Keratinocyte (primary cell): ENCODE measurements at regions not wholly inside any gene's neighbourhood (a gene's known extent, or its start where the extent isn't known, plus 50 kb on each side); places are given as distances from the start of the nearest gene placed in this dataset.
"Not testable (repeated sequence)": the region's sequence is repeated elsewhere in the genome, so short reads cannot be mapped to it uniquely, and the experiment has no call there.

Experiments used
- DNase-seq: peaks from one replicate; pipeline ENCODE4 v3.0.0-alpha.2; 2011; ENCODE audit warnings: low read depth, missing footprints, low spot score
- FAIRE-seq: peaks from 2 replicates; lab custom pipeline; 2011; peaks lifted over from hg19 to GRCh38; lab: Jason Lieb, UNC
- H2AFZ ChIP-seq: 2 replicates; pipeline ENCODE4 v1.6.0; 2012; ENCODE audit warnings: low read length, control low read depth, inconsistent platforms; ENCODE audit not compliant: control insufficient read depth
- H3K27ac ChIP-seq: 2 replicates; pipeline ENCODE4 v1.5.1; 2011; ENCODE audit warnings: low read length; ENCODE audit not compliant: control insufficient read depth, insufficient read depth
- H3K27me3 ChIP-seq: 3 replicates; pipeline ENCODE4 v1.6.0; 2011; ENCODE audit warnings: low read length; ENCODE audit not compliant: control insufficient read depth, insufficient read depth; ENCODE audit errors: extremely low read depth
- H3K36me3 ChIP-seq, 2 experiments: 2 replicates in 1 of 2; 3 replicates in 1 of 2; pipeline ENCODE4 v1.5.1; 2011; ENCODE audit warnings: low read length in 2 of 2, mild to moderate bottlenecking in 1 of 2; ENCODE audit not compliant: control insufficient read depth in 2 of 2, insufficient read depth in 2 of 2; ENCODE audit errors: extremely low read depth in 1 of 2
- H3K4me1 ChIP-seq: 3 replicates; pipeline ENCODE4 v1.5.1; 2011; ENCODE audit warnings: low read length; ENCODE audit not compliant: control insufficient read depth, insufficient read depth; ENCODE audit errors: extremely low read depth
- H3K4me2 ChIP-seq: 3 replicates; pipeline ENCODE4 v1.6.0; 2011; ENCODE audit warnings: low read depth, low read length; ENCODE audit not compliant: control insufficient read depth, insufficient read depth; ENCODE audit errors: extremely low read depth
- H3K4me3 ChIP-seq, 3 experiments: fragments of 200-600 bp in 1 of 3; sonication (generic) in 1 of 3; 2 replicates in 2 of 3; 3 replicates in 1 of 3; pipeline ENCODE4 v1.5.1; 2011 to 2016; ENCODE audit warnings: low read length in 3 of 3, mild to moderate bottlenecking in 3 of 3, control low read depth in 2 of 3, inconsistent platforms in 1 of 3, low read depth in 1 of 3, mixed read lengths in 1 of 3, mixed run types in 1 of 3, moderate library complexity in 1 of 3; ENCODE audit not compliant: control insufficient read depth in 2 of 3, insufficient read depth in 2 of 3; ENCODE audit errors: extremely low read depth in 1 of 3
- H3K79me2 ChIP-seq: 2 replicates; pipeline ENCODE4 v1.6.0; 2012; ENCODE audit warnings: low read length; ENCODE audit not compliant: control insufficient read depth, insufficient read depth
- H3K9ac ChIP-seq: 3 replicates; pipeline ENCODE4 v1.6.0; 2011; ENCODE audit warnings: low read length; ENCODE audit not compliant: control insufficient read depth, insufficient read depth; ENCODE audit errors: extremely low read depth
- H3K9me1 ChIP-seq: 3 replicates; pipeline ENCODE4 v1.6.0; 2011; ENCODE audit warnings: low read length; ENCODE audit not compliant: control insufficient read depth, insufficient read depth; ENCODE audit errors: extremely low read depth
- H3K9me3 ChIP-seq: 2 replicates; pipeline ENCODE4 v1.5.1; 2012; ENCODE audit warnings: low read depth, low read length; ENCODE audit not compliant: control insufficient read depth
- H4K20me1 ChIP-seq: 3 replicates; pipeline ENCODE4 v1.6.0; 2011; ENCODE audit warnings: low read length; ENCODE audit not compliant: control insufficient read depth, insufficient read depth; ENCODE audit errors: extremely low read depth
- CTCF ChIP-seq, 3 experiments: IDR thresholded peaks in 1 of 3; conservative IDR thresholded peaks in 1 of 3; optimal IDR thresholded peaks in 1 of 3; 2 replicates in 2 of 3; 3 replicates in 1 of 3; pipeline versions ENCODE3 to v1.5.1; 2011; ENCODE audit warnings: low read length in 3 of 3, mild to moderate bottlenecking in 3 of 3, moderate library complexity in 2 of 3, control low read depth in 1 of 3, inconsistent platforms in 1 of 3; ENCODE audit not compliant: insufficient read depth in 2 of 3; ENCODE audit errors: extremely low read depth in 1 of 3
- EZH2 ChIP-seq: IDR thresholded peaks from one replicate; pipeline ENCODE4 v1.6.1; 2012; ENCODE audit warnings: inconsistent platforms, mild to moderate bottlenecking, low read length, moderate library complexity
- dilution Hi-C: fragments of 300-500 bp; cut with MboI; formaldehyde crosslinking; loops from one replicate; pipeline ENCODE4 v1.7.0; 2020; ENCODE audit warnings: low sequenced_read_pairs; ENCODE audit not compliant: extremely low pct_ligation_motif_present

GRCh38 chr13:54077569-54077968 lies 1049.0 kb downstream of the OLFM4 start:
- Histone ChIP-seq H3K9me1 (no peaks in the 10 kb centered on the region), H3K9ac (no peak overlapping the region), H3K4me2 (no peak overlapping the region), H3K79me2 (no peaks in the 10 kb centered on the region), H3K27me3 (no peaks in the 10 kb centered on the region), H3K4me3 (no peak overlapping the region), H3K27ac (no peak overlapping the region), H2AFZ (no peak overlapping the region), H3K36me3 (no peaks in the 10 kb centered on the region), H3K9me3 (no peaks in the 10 kb centered on the region), H3K4me1 (no peaks in the 10 kb centered on the region), H4K20me1 (no peaks in the 10 kb centered on the region)
- TF ChIP-seq CTCF (optimal IDR thresholded peaks at IDR 0.05 in 1 of 3, IDR thresholded peaks at IDR 0.05 in 1 of 3, conservative IDR thresholded peaks at IDR 0.05 in 1 of 3; ENCODE audit: extremely low read depth in 1 of 3, insufficient read depth in 2 of 3, low read length in 3 of 3) (no peak), EZH2 (no peak)
- dilution Hi-C loops = no loop called here
- FAIRE-seq = no peak
- DNase-seq = no peak

GRCh38 chr13:54078271-54078870 lies 1049.8 kb downstream of the OLFM4 start:
- Histone ChIP-seq H4K20me1 (no peaks in the 10 kb centered on the region), H3K27ac (no peak overlapping the region), H3K9me3 (no peaks in the 10 kb centered on the region), H3K4me3 (no peak overlapping the region), H2AFZ (no peak overlapping the region), H3K79me2 (no peaks in the 10 kb centered on the region), H3K4me2 (no peak overlapping the region), H3K9me1 (no peaks in the 10 kb centered on the region), H3K36me3 (no peaks in the 10 kb centered on the region), H3K4me1 (no peaks in the 10 kb centered on the region), H3K27me3 (no peaks in the 10 kb centered on the region), H3K9ac (no peak overlapping the region)
- no peak for DNase-seq
- dilution Hi-C loops = no loop called here
- TF ChIP-seq EZH2 = no peak
- TF ChIP-seq CTCF (optimal IDR thresholded peaks at IDR 0.05 in 1 of 3, IDR thresholded peaks at IDR 0.05 in 1 of 3, conservative IDR thresholded peaks at IDR 0.05 in 1 of 3; ENCODE audit: extremely low read depth in 1 of 3, insufficient read depth in 2 of 3, low read length in 3 of 3) = no peak
- no peak for FAIRE-seq

- H3K27ac ChIP-seq, FAIRE-seq, DNase-seq, H3K9me3 ChIP-seq, H2AFZ ChIP-seq, H3K27me3 ChIP-seq, H3K9ac ChIP-seq, dilution Hi-C loops, H3K9me1 ChIP-seq, H3K4me1 ChIP-seq, H3K4me2 ChIP-seq, H4K20me1 ChIP-seq, H3K36me3 ChIP-seq, H3K4me3 ChIP-seq, H3K79me2 ChIP-seq: not testable (repeated sequence)
Observed at GRCh38 chr13:54082309-54082708, 1053.7 kb downstream of the OLFM4 start.
